ENCODE measurements at regions not wholly inside any gene's neighbourhood (a gene's known extent, or its start where the extent isn't known, plus 50 kb on each side); places are given as distances from the start of the nearest gene placed in this dataset.

- Histone ChIP-seq H3K27ac (no peak overlapping the region), H3K4me3 (no peak overlapping the region), H3K9me2 (replicated peaks; ENCODE audit: insufficient read depth) (no peaks in the 10 kb centered on the region), H3K36me3 (replicated peaks; ENCODE audit: insufficient read depth, low read depth) (no peaks in the 10 kb centered on the region), H3K9me3 (ENCODE audit: low read depth) (no peaks in the 10 kb centered on the region), H3K4me1 (ENCODE audit: insufficient read depth) (no peaks in the 10 kb centered on the region), H2AFZ (no peak overlapping the region), H3K27me3 (no peaks in the 10 kb centered on the region), H3K79me2 (no peaks in the 10 kb centered on the region), H4K20me1 (ENCODE audit: insufficient read depth, poor library complexity, severe bottlenecking) (no peaks in the 10 kb centered on the region), H3K4me2 (no peak overlapping the region)
- 84% methylated on average over 2 of the region's 2 CpGs for WGBS (ENCODE audit: low lambda C conversion rate, missing lambda C conversion rate)
- no peak for DNase-seq (ENCODE audit: low spot score)
- no peak for TF ChIP-seq EZH2phosphoT487 (IDR thresholded peaks at IDR 0.05; ENCODE audit: low read depth, severe bottlenecking, unreplicated experiment)
- TF ChIP-seq CTCF (IDR thresholded peaks at IDR 0.05; ENCODE audit: poor library complexity): no peak
- no peak for TF ChIP-seq EZH2 (IDR thresholded peaks at IDR 0.05; ENCODE audit: borderline replicate concordance)
These were observed 752.9 kb downstream of the KCNJ2 start for GRCh38 chr17:70922268-70922667.

DNA sequence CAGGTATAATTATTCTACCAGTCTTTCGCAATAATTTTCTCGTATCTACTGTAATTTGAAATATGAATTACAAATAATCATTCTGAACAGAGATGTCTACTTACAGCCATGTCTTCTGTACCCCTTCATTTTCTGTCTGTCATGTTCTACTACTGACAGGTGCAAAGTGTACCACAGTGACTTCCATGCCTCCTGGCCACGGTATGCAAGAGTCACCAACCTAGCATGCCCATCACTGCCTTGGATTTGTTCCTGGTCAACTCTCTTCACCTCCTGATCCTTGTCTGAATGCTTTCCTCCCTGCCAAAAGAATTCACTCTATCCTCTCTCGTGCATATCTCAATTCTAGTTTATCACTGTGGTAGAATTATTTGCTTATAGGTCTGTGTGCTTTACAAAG lies 755.4 kb downstream of the KCNJ2 start:
- no peaks in the 10 kb centered on the region for H3K36me3 ChIP-seq (replicated peaks; ENCODE audit: insufficient read depth, low read depth)
- TF ChIP-seq EZH2 (IDR thresholded peaks at IDR 0.05; ENCODE audit: borderline replicate concordance): no peak
- H3K27me3 ChIP-seq: no peaks in the 10 kb centered on the region
- no peaks in the 10 kb centered on the region for H3K9me3 ChIP-seq (ENCODE audit: low read depth)
- no peaks in the 10 kb centered on the region for H3K79me2 ChIP-seq
- no peaks in the 10 kb centered on the region for H4K20me1 ChIP-seq (ENCODE audit: insufficient read depth, poor library complexity, severe bottlenecking)
- H3K4me1 ChIP-seq (ENCODE audit: insufficient read depth): no peaks in the 10 kb centered on the region
- no peak overlapping the region for H2AFZ ChIP-seq
- DNase-seq (ENCODE audit: low spot score): no peak
- no peak overlapping the region for H3K4me3 ChIP-seq
- H3K27ac ChIP-seq: no peak overlapping the region
- H3K9me2 ChIP-seq (replicated peaks; ENCODE audit: insufficient read depth): no peaks in the 10 kb centered on the region
- H3K4me2 ChIP-seq: no peak overlapping the region
- 96% methylated on average over 4 of the region's 4 CpGs for WGBS (ENCODE audit: low lambda C conversion rate, missing lambda C conversion rate)

DNA sequence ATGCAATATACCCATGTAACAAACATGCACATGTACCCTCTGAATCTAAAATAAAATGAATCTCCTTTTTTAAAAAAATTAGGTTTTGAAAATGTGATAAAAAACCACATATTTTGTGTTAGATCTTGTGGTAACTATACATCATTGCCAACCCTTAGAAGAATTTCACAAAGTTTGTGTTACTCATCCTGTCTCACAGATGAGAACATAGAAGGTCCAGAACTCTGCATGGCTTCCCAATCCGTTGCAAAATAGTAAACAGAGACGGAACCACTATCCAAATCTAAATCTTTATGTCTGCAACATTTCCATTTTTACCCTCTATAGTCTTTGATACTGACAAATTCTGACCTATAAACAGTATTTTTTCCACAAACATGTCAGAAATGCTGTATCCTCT lies 759.9 kb downstream of the KCNJ2 start:
- no peaks in the 10 kb centered on the region for H3K4me1 ChIP-seq (ENCODE audit: insufficient read depth)
- WGBS (ENCODE audit: low lambda C conversion rate, missing lambda C conversion rate): 79% methylated on average over 2 of the region's 2 CpGs
- no peaks in the 10 kb centered on the region for H3K9me3 ChIP-seq (ENCODE audit: low read depth)
- no peaks in the 10 kb centered on the region for H3K79me2 ChIP-seq
- no peak for TF ChIP-seq EZH2phosphoT487 (IDR thresholded peaks at IDR 0.05; ENCODE audit: low read depth, severe bottlenecking, unreplicated experiment)
- H3K27me3 ChIP-seq: no peaks in the 10 kb centered on the region
- no peak overlapping the region for H3K27ac ChIP-seq
- H4K20me1 ChIP-seq (ENCODE audit: insufficient read depth, poor library complexity, severe bottlenecking): no peaks in the 10 kb centered on the region
- no peak overlapping the region for H3K4me3 ChIP-seq
- no peak overlapping the region for H3K4me2 ChIP-seq
- no peak for DNase-seq (ENCODE audit: low spot score)
- no peaks in the 10 kb centered on the region for H3K36me3 ChIP-seq (replicated peaks; ENCODE audit: insufficient read depth, low read depth)
- H3K9me2 ChIP-seq (replicated peaks; ENCODE audit: insufficient read depth): no peaks in the 10 kb centered on the region
- H2AFZ ChIP-seq: no peak overlapping the region

GRCh38 chr17:70934231-70934630 lies 764.9 kb downstream of the KCNJ2 start:
- no peaks in the 10 kb centered on the region for H3K4me1 ChIP-seq (ENCODE audit: insufficient read depth)
- no peak overlapping the region for H3K27ac ChIP-seq
- TF ChIP-seq CTCF (IDR thresholded peaks at IDR 0.05; ENCODE audit: poor library complexity) (no peak), EZH2phosphoT487 (IDR thresholded peaks at IDR 0.05; ENCODE audit: low read depth, severe bottlenecking, unreplicated experiment) (no peak), EZH2 (IDR thresholded peaks at IDR 0.05; ENCODE audit: borderline replicate concordance) (no peak)
- no peaks in the 10 kb centered on the region for H3K9me3 ChIP-seq (ENCODE audit: low read depth)
- H3K79me2 ChIP-seq: no peaks in the 10 kb centered on the region
- 90% methylated on average over 3 of the region's 3 CpGs for WGBS (ENCODE audit: low lambda C conversion rate, missing lambda C conversion rate)
- no peak for DNase-seq (ENCODE audit: low spot score)
- H2AFZ ChIP-seq: no peak overlapping the region
- no peak overlapping the region for H3K4me3 ChIP-seq
- H3K9me2 ChIP-seq (replicated peaks; ENCODE audit: insufficient read depth): no peaks in the 10 kb centered on the region
- no peaks in the 10 kb centered on the region for H3K36me3 ChIP-seq (replicated peaks; ENCODE audit: insufficient read depth, low read depth)
- no peaks in the 10 kb centered on the region for H4K20me1 ChIP-seq (ENCODE audit: insufficient read depth, poor library complexity, severe bottlenecking)
- no peak overlapping the region for H3K4me2 ChIP-seq
- H3K27me3 ChIP-seq: no peaks in the 10 kb centered on the region

- H4K20me1 ChIP-seq (ENCODE audit: insufficient read depth, poor library complexity, severe bottlenecking): no peaks in the 10 kb centered on the region
- H3K4me3 ChIP-seq: no peak overlapping the region
- no peak overlapping the region for H3K27ac ChIP-seq
- H3K4me1 ChIP-seq (ENCODE audit: insufficient read depth): no peaks in the 10 kb centered on the region
- H3K9me2 ChIP-seq (replicated peaks; ENCODE audit: insufficient read depth): no peaks in the 10 kb centered on the region
- H3K79me2 ChIP-seq: no peaks in the 10 kb centered on the region
- H3K4me2 ChIP-seq: no peak overlapping the region
- TF ChIP-seq EZH2 (IDR thresholded peaks at IDR 0.05; ENCODE audit: borderline replicate concordance) (no peak), EZH2phosphoT487 (IDR thresholded peaks at IDR 0.05; ENCODE audit: low read depth, severe bottlenecking, unreplicated experiment) (no peak), CTCF (IDR thresholded peaks at IDR 0.05; ENCODE audit: poor library complexity) (no peak)
- H2AFZ ChIP-seq: no peak overlapping the region
- no peaks in the 10 kb centered on the region for H3K36me3 ChIP-seq (replicated peaks; ENCODE audit: insufficient read depth, low read depth)
- H3K9me3 ChIP-seq (ENCODE audit: low read depth): no peaks in the 10 kb centered on the region
- no peaks in the 10 kb centered on the region for H3K27me3 ChIP-seq
- no peak for DNase-seq (ENCODE audit: low spot score)
These were observed 765.5 kb downstream of the KCNJ2 start for GRCh38 chr17:70934835-70935234.

Measured in hepatocyte (in vitro differentiated cells).